H9 (cell line): ENCODE measurements at regions not wholly inside any gene's neighbourhood (a gene's known extent, or its start where the extent isn't known, plus 50 kb on each side); places are given as distances from the start of the nearest gene placed in this dataset.

Experiments
- DNase-seq: peaks from one replicate; pipeline ENCODE4 v3.0.0-alpha.2; 2017
- H2AFZ ChIP-seq: one replicate; pipeline ENCODE4 v1.6.1; 2013; ENCODE audit warnings: mild to moderate bottlenecking, low read length, control low read depth, moderate library complexity
- H2AK5ac ChIP-seq: 2 replicates; pipeline ENCODE4 v1.6.1; 2013; ENCODE audit warnings: low read length, control low read depth, mixed read lengths; ENCODE audit not compliant: insufficient read length
- H2BK120ac ChIP-seq: one replicate; pipeline ENCODE4 v1.6.1; 2013; ENCODE audit warnings: low read depth, mild to moderate bottlenecking, low read length, control low read depth, inconsistent platforms; ENCODE audit not compliant: poor library complexity, severe bottlenecking
- H2BK12ac ChIP-seq: 2 replicates; pipeline ENCODE4 v1.6.1; 2013; ENCODE audit warnings: low read length, control low read depth, mixed read lengths, low read depth; ENCODE audit not compliant: insufficient read length
- H2BK15ac ChIP-seq: 2 replicates; pipeline ENCODE4 v1.6.1; 2013; ENCODE audit warnings: low read depth, low read length, control low read depth
- H2BK20ac ChIP-seq: one replicate; pipeline ENCODE4 v1.6.1; 2013; ENCODE audit warnings: low read depth, mild to moderate bottlenecking, low read length, control low read depth, inconsistent platforms; ENCODE audit not compliant: poor library complexity, severe bottlenecking
- H2BK5ac ChIP-seq: 2 replicates; pipeline ENCODE4 v1.6.1; 2013; ENCODE audit warnings: low read length, control low read depth, mixed read lengths; ENCODE audit not compliant: insufficient read length
- H3K14ac ChIP-seq: 2 replicates; pipeline ENCODE4 v1.6.1; 2013; ENCODE audit warnings: low read length, control low read depth; ENCODE audit not compliant: insufficient read depth
- H3K18ac ChIP-seq: 2 replicates; pipeline ENCODE4 v1.6.1; 2013; ENCODE audit warnings: low read depth, mild to moderate bottlenecking, mixed read lengths, low read length, control low read depth; ENCODE audit not compliant: insufficient read length
- H3K23ac ChIP-seq: 2 replicates; pipeline ENCODE4 v1.6.1; 2013; ENCODE audit warnings: low read length, control low read depth, mixed read lengths, low read depth; ENCODE audit not compliant: insufficient read length
- H3K23me2 ChIP-seq: 2 replicates; pipeline ENCODE4 v1.6.1; 2013; ENCODE audit warnings: low read depth, mild to moderate bottlenecking, mixed read lengths, low read length, control low read depth; ENCODE audit not compliant: insufficient read length, poor library complexity, severe bottlenecking
- H3K27ac ChIP-seq: 2 replicates; pipeline ENCODE4 v1.5.1; 2013; ENCODE audit warnings: low read length, control low read depth, mixed read lengths, low read depth; ENCODE audit not compliant: insufficient read length
- H3K27me3 ChIP-seq: 2 replicates; pipeline ENCODE4 v1.6.1; 2013; ENCODE audit warnings: low read length, control low read depth, inconsistent platforms; ENCODE audit not compliant: insufficient read depth
- H3K4ac ChIP-seq: 2 replicates; pipeline ENCODE4 v1.6.1; 2013; ENCODE audit warnings: low read depth, mild to moderate bottlenecking, control low read depth, inconsistent platforms, low read length, moderate library complexity
- H3K4me1 ChIP-seq: 2 replicates; pipeline ENCODE4 v1.6.1; 2013; ENCODE audit warnings: low read length, control low read depth, inconsistent platforms; ENCODE audit not compliant: insufficient read depth
- H3K4me2 ChIP-seq: 2 replicates; pipeline ENCODE4 v1.6.1; 2013; ENCODE audit warnings: low read length, control low read depth, mixed read lengths; ENCODE audit not compliant: insufficient read length, insufficient read depth
- H3K56ac ChIP-seq: 2 replicates; pipeline ENCODE4 v1.6.1; 2013; ENCODE audit warnings: low read depth, mild to moderate bottlenecking, mixed read lengths, low read length, control low read depth; ENCODE audit not compliant: insufficient read length
- H3K79me1 ChIP-seq: 2 replicates; pipeline ENCODE4 v1.6.1; 2013; ENCODE audit warnings: low read depth, mild to moderate bottlenecking, moderate library complexity, low read length, control low read depth, inconsistent platforms; ENCODE audit not compliant: insufficient read depth, poor library complexity, severe bottlenecking
- H3K79me2 ChIP-seq: 2 replicates; pipeline ENCODE4 v1.6.1; 2013; ENCODE audit warnings: low read length, control low read depth, inconsistent platforms; ENCODE audit not compliant: insufficient read depth
- H3K9ac ChIP-seq: 2 replicates; pipeline ENCODE4 v1.6.1; 2013; ENCODE audit warnings: low read length, control low read depth, mixed read lengths; ENCODE audit not compliant: insufficient read length; ENCODE audit errors: extremely low read depth
- H3K9me3 ChIP-seq: one replicate; pipeline ENCODE4 v1.6.1; 2013; ENCODE audit warnings: low read depth, low read length, inconsistent platforms; ENCODE audit not compliant: control insufficient read depth
- H3T11ph ChIP-seq: one replicate; pipeline ENCODE4 v1.6.1; 2013; ENCODE audit warnings: mild to moderate bottlenecking, low read length, control low read depth, inconsistent platforms
- H4K20me1 ChIP-seq: one replicate; pipeline ENCODE4 v1.6.1; 2013; ENCODE audit not compliant: control insufficient read depth, insufficient read length, insufficient read depth
- H4K5ac ChIP-seq: 2 replicates; pipeline ENCODE4 v1.6.1; 2013; ENCODE audit warnings: low read depth, mild to moderate bottlenecking, mixed read lengths, low read length, control low read depth; ENCODE audit not compliant: insufficient read length
- H4K8ac ChIP-seq: replicated peaks from 2 replicates; pipeline ENCODE4 v1.6.1; 2013; ENCODE audit warnings: low read length, control low read depth, mixed read lengths, low read depth; ENCODE audit not compliant: insufficient read length
- H4K91ac ChIP-seq: 2 replicates; pipeline ENCODE4 v1.6.1; 2013; ENCODE audit warnings: low read depth, mild to moderate bottlenecking, moderate library complexity, mixed read lengths, low read length, control low read depth; ENCODE audit not compliant: insufficient read length
- H3K27ac Mint-ChIP-seq, 3 experiments: 2 replicates in 2 of 3; 3 replicates in 1 of 3; pipeline ENCODE4 v1.8.0; 2020 to 2021; ENCODE audit warnings: mixed read lengths in 3 of 3, mild to moderate bottlenecking in 1 of 3, moderate library complexity in 1 of 3
- H3K27me3 Mint-ChIP-seq: 2 replicates; pipeline ENCODE4 v1.8.0; 2021; ENCODE audit warnings: low read depth, mild to moderate bottlenecking, moderate library complexity, mixed read lengths
- H3K36me3 Mint-ChIP-seq, 3 experiments: 2 replicates in 2 of 3; 3 replicates in 1 of 3; pipeline ENCODE4 v1.8.0; 2020 to 2021; ENCODE audit warnings: low read depth in 3 of 3, mixed read lengths in 3 of 3; ENCODE audit not compliant: insufficient read depth in 1 of 3
- H3K4me1 Mint-ChIP-seq, 2 experiments: 2 replicates each; pipeline ENCODE4 v1.8.0; 2020; ENCODE audit warnings: mixed read lengths in 2 of 2
- H3K4me3 Mint-ChIP-seq, 2 experiments: 2 replicates in 1 of 2; 3 replicates in 1 of 2; pipeline ENCODE4 v1.8.0; 2020 to 2021; ENCODE audit warnings: mild to moderate bottlenecking in 2 of 2, mixed read lengths in 2 of 2, moderate library complexity in 1 of 2
- H3K9me3 Mint-ChIP-seq, 2 experiments: 2 replicates in 1 of 2; 3 replicates in 1 of 2; pipeline ENCODE4 v1.8.0; 2020; ENCODE audit warnings: mild to moderate bottlenecking in 2 of 2, mixed read lengths in 2 of 2, moderate library complexity in 1 of 2
- CTCF ChIP-seq: fragments of 200-600 bp; sonication (generic); conservative IDR thresholded peaks from 3 replicates; pipeline ENCODE4 v1.8.0; 2021; ENCODE audit warnings: antibody characterized with exemption, mild to moderate bottlenecking
- WGBS: extraction: QIAGEN DNeasy Blood & Tissue Kit; methylation state at CpG from one replicate; pipeline ENCODE4 v1.1.7; 2013; ENCODE audit warnings: missing lambda C conversion rate, low lambda C conversion rate, mixed read lengths; ENCODE audit not compliant: insufficient read length; ENCODE audit errors: extremely low coverage; 5-methylcytosine and 5-hydroxymethylcytosine counted together

- Histone ChIP-seq H3K4ac (no peak overlapping the region), H2BK5ac (no peak overlapping the region), H2AFZ (no peak overlapping the region), H4K20me1 (no peaks in the 10 kb centered on the region), H2BK12ac (no peak overlapping the region), H4K8ac (no peak overlapping the region), H3K56ac (no peak overlapping the region), H3K14ac (no peak overlapping the region), H2BK20ac (no peak overlapping the region), H3K27ac (no peak overlapping the region), H2AK5ac (no peak overlapping the region), H4K91ac (no peak overlapping the region), H3K27me3 (no peaks in the 10 kb centered on the region), H3K4me1 (no peaks in the 10 kb centered on the region), H3K79me1 (no peaks in the 10 kb centered on the region), H2BK120ac (no peak overlapping the region), H3K4me2 (no peak overlapping the region), H3K23ac (no peak overlapping the region), H3T11ph (no peak overlapping the region), H2BK15ac (no peak overlapping the region), H3K18ac (no peak overlapping the region), H3K79me2 (no peaks in the 10 kb centered on the region), H4K5ac (no peak overlapping the region), H3K9me3 (no peaks in the 10 kb centered on the region), H3K23me2 (no peaks in the 10 kb centered on the region), H3K9ac (no peak overlapping the region)
- peaks cover 0 to 15% of the 10 kb centered on the region in 2 experiments; a peak in 3 of 4 replicates for H3K4me1 Mint-ChIP-seq
- no peak for DNase-seq
- peaks cover 13 to 20% of the 10 kb centered on the region in 2 experiments for H3K9me3 Mint-ChIP-seq
- no CpG with 5 or more reads among the region's 2 CpGs for WGBS
- 0 out of 7 replicates have a peak overlapping the region, but pooled peaks of 1 of the 3 experiments have one; percentile 32 for H3K27ac Mint-ChIP-seq
- no peaks in the 10 kb centered on the region for H3K27me3 Mint-ChIP-seq
- TF ChIP-seq CTCF: no peak
- no peak overlapping the region for H3K4me3 Mint-ChIP-seq
- peaks cover 9 to 16% (median 12%) of the 10 kb centered on the region in 3 experiments for H3K36me3 Mint-ChIP-seq
Observed at GRCh38 chr2:200022511-200022910, 67.1 kb downstream of the MAIP1 start.
